SK-N-SH (cell line): ENCODE measurements at regions not wholly inside any gene's neighbourhood (a gene's known extent, or its start where the extent isn't known, plus 50 kb on each side); places are given as distances from the start of the nearest gene placed in this dataset.

Experiments used
- FOXM1 ChIP-seq: IDR thresholded peaks from 2 replicates; pipeline ENCODE4 v1.4.0; 2012; ENCODE audit warnings: low read depth, mild to moderate bottlenecking
- GATA2 ChIP-seq: sonication (generic); formaldehyde crosslinking; IDR thresholded peaks from 2 replicates; pipeline ENCODE4 v1.5.0; 2020; ENCODE audit warnings: mild to moderate bottlenecking, missing genetic modification reagents
- POLR2AphosphoS5 ChIP-seq: IDR thresholded peaks from 2 replicates; pipeline ENCODE4 v1.6.1; 2012; ENCODE audit warnings: low read depth, low read length
- TF ChIP-seq, protein P1 (sequence below): fragments of 200-600 bp; sonication (generic); IDR thresholded peaks from 2 replicates; pipeline ENCODE4 v1.6.1; 2017; ENCODE audit warnings: antibody characterized with exemption, mild to moderate bottlenecking, moderate library complexity
- TF ChIP-seq, protein P2 (sequence below): IDR thresholded peaks from 2 replicates; pipeline ENCODE4 v1.6.1; 2012; ENCODE audit warnings: mild to moderate bottlenecking, low read depth, low read length, moderate library complexity

DNA sequence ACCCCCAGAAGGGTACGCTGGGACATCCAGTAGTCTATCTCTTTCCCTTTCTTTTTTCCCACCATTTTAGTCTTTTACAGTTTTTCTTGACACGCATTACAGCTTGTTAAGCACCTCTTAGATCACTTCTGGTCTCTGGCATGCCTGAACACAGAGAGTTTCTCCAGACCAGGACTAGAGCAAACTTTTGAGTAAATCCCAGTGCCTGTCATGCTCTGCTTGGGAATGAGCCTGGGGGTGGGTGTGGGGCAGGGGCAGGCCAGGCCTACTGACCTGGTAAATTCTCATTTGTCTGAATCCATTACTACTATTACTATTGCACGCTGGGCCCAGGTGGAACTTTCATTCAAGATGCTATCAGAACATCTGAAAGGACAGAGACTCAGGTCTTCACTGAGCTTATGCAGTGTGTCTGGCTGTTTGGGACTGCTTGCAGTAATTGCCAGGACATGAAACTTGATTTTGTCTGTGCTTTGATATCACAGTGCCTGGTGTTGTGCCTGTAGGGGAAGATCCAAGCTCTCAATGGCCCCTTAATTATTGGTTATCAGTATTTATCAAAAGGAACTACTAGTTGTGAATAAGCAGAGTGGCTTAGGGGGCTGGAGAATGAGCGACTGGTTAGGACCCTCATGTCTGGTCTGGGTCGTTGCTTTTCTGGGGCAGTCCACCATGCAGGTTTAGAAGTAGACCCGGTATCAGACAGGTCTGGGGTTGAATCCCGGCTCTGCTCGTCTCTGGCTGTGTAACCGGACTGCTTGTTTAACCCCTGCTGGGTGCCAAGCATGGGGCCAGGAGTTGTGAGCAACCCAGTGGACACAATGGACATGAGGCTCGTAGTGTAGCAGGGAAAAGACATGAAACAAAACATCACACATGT is 196.1 kb upstream of the TLE3 start:
- TF ChIP-seq, protein P1, sequence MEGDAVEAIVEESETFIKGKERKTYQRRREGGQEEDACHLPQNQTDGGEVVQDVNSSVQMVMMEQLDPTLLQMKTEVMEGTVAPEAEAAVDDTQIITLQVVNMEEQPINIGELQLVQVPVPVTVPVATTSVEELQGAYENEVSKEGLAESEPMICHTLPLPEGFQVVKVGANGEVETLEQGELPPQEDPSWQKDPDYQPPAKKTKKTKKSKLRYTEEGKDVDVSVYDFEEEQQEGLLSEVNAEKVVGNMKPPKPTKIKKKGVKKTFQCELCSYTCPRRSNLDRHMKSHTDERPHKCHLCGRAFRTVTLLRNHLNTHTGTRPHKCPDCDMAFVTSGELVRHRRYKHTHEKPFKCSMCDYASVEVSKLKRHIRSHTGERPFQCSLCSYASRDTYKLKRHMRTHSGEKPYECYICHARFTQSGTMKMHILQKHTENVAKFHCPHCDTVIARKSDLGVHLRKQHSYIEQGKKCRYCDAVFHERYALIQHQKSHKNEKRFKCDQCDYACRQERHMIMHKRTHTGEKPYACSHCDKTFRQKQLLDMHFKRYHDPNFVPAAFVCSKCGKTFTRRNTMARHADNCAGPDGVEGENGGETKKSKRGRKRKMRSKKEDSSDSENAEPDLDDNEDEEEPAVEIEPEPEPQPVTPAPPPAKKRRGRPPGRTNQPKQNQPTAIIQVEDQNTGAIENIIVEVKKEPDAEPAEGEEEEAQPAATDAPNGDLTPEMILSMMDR: no peak
- 0 out of 2 replicates have a peak, but pooled peaks have one; percentile 11 for TF ChIP-seq GATA2
- TF ChIP-seq, protein P2, sequence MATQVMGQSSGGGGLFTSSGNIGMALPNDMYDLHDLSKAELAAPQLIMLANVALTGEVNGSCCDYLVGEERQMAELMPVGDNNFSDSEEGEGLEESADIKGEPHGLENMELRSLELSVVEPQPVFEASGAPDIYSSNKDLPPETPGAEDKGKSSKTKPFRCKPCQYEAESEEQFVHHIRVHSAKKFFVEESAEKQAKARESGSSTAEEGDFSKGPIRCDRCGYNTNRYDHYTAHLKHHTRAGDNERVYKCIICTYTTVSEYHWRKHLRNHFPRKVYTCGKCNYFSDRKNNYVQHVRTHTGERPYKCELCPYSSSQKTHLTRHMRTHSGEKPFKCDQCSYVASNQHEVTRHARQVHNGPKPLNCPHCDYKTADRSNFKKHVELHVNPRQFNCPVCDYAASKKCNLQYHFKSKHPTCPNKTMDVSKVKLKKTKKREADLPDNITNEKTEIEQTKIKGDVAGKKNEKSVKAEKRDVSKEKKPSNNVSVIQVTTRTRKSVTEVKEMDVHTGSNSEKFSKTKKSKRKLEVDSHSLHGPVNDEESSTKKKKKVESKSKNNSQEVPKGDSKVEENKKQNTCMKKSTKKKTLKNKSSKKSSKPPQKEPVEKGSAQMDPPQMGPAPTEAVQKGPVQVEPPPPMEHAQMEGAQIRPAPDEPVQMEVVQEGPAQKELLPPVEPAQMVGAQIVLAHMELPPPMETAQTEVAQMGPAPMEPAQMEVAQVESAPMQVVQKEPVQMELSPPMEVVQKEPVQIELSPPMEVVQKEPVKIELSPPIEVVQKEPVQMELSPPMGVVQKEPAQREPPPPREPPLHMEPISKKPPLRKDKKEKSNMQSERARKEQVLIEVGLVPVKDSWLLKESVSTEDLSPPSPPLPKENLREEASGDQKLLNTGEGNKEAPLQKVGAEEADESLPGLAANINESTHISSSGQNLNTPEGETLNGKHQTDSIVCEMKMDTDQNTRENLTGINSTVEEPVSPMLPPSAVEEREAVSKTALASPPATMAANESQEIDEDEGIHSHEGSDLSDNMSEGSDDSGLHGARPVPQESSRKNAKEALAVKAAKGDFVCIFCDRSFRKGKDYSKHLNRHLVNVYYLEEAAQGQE: no peak
- TF ChIP-seq FOXM1: no peak
- no peak for TF ChIP-seq POLR2AphosphoS5
